Osteocyte (in vitro differentiated cells): ENCODE measurements at regions not wholly inside any gene's neighbourhood (a gene's known extent, or its start where the extent isn't known, plus 50 kb on each side); places are given as distances from the start of the nearest gene placed in this dataset.

Experiments used
- DNase-seq: peaks from one replicate; pipeline ENCODE4 v3.0.0; 2021; ENCODE audit warnings: mixed read lengths; ENCODE audit not compliant: unreplicated experiment; ENCODE audit errors: extremely low spot score
- H3K27ac Mint-ChIP-seq: one replicate; pipeline ENCODE4 v1.8.0; 2021; ENCODE audit warnings: mild to moderate bottlenecking, mixed read lengths; ENCODE audit not compliant: unreplicated experiment
- H3K27me3 Mint-ChIP-seq: one replicate; pipeline ENCODE4 v1.8.0; 2021; ENCODE audit warnings: mixed read lengths; ENCODE audit not compliant: unreplicated experiment
- H3K36me3 Mint-ChIP-seq: one replicate; pipeline ENCODE4 v1.8.0; 2021; ENCODE audit warnings: mixed read lengths; ENCODE audit not compliant: unreplicated experiment
- H3K4me1 Mint-ChIP-seq: one replicate; pipeline ENCODE4 v1.8.0; 2021; ENCODE audit warnings: mixed read lengths; ENCODE audit not compliant: unreplicated experiment
- H3K4me3 Mint-ChIP-seq: one replicate; pipeline ENCODE4 v1.8.0; 2021; ENCODE audit warnings: mild to moderate bottlenecking, moderate library complexity, mixed read lengths; ENCODE audit not compliant: unreplicated experiment
- H3K9me3 Mint-ChIP-seq: one replicate; pipeline ENCODE4 v1.8.0; 2021; ENCODE audit warnings: mixed read lengths; ENCODE audit not compliant: unreplicated experiment
- TF ChIP-seq, protein P1 (sequence below): fragments of 200-600 bp; sonication (generic); IDR thresholded peaks from 2 replicates; pipeline ENCODE4 v1.5.0; 2021; ENCODE audit warnings: antibody characterized with exemption, mild to moderate bottlenecking, moderate library complexity

DNA sequence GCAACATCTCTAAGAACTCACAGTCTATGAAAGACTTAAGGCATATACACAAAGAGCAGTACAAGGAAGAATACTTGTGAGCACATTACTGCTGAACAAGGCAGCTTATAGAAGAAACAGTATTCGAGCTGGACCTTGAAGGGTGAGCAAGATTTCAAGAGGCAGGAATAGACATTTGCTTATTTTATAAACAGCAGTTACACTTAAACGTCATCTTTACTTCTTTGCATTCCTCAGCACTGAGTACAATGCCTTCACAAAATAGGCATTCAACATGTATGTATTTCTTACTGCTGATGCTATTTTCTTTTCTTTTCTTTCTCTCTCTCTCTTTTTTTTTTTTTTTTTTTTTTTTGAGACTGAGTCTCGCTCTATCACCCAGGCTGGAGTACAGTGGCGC lies 205.8 kb downstream of the ZIC4 start:
- Mint-ChIP-seq H3K4me3 (no peak overlapping the region), H3K27me3 (no peaks in the 10 kb centered on the region), H3K36me3 (no peaks in the 10 kb centered on the region), H3K9me3 (no peaks in the 10 kb centered on the region), H3K4me1 (peaks cover 13% of the 10 kb centered on the region), H3K27ac (no peak overlapping the region)
- DNase-seq = no peak
- TF ChIP-seq, protein P1, sequence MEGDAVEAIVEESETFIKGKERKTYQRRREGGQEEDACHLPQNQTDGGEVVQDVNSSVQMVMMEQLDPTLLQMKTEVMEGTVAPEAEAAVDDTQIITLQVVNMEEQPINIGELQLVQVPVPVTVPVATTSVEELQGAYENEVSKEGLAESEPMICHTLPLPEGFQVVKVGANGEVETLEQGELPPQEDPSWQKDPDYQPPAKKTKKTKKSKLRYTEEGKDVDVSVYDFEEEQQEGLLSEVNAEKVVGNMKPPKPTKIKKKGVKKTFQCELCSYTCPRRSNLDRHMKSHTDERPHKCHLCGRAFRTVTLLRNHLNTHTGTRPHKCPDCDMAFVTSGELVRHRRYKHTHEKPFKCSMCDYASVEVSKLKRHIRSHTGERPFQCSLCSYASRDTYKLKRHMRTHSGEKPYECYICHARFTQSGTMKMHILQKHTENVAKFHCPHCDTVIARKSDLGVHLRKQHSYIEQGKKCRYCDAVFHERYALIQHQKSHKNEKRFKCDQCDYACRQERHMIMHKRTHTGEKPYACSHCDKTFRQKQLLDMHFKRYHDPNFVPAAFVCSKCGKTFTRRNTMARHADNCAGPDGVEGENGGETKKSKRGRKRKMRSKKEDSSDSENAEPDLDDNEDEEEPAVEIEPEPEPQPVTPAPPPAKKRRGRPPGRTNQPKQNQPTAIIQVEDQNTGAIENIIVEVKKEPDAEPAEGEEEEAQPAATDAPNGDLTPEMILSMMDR = no peak

DNA sequence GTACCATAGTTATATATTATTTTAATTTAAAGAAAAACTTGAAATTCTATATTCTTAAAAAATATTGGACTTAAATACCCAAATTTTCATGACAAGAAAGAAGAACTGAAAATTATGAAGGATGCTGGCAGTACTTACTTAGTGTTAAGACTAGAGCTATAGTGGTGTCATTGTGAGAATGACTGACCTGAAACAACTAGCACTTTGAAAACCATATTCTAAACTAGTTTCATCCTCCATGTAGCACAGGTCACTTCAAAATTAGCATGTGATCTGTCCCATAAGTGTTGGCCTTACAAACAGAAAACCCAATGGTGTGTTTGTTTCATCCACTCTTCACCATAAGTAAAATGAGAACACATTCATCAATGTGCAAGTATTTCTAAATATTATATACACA lies 208.6 kb downstream of the ZIC4 start:
- no peak for DNase-seq
- no peak overlapping the region for H3K4me3 Mint-ChIP-seq
- H3K9me3 Mint-ChIP-seq = no peaks in the 10 kb centered on the region
- TF ChIP-seq, protein P1 = no peak
- no peaks in the 10 kb centered on the region for H3K27me3 Mint-ChIP-seq
- peaks cover 13% of the 10 kb centered on the region for H3K4me1 Mint-ChIP-seq
- no peak overlapping the region for H3K27ac Mint-ChIP-seq
- H3K36me3 Mint-ChIP-seq = no peaks in the 10 kb centered on the region

DNA sequence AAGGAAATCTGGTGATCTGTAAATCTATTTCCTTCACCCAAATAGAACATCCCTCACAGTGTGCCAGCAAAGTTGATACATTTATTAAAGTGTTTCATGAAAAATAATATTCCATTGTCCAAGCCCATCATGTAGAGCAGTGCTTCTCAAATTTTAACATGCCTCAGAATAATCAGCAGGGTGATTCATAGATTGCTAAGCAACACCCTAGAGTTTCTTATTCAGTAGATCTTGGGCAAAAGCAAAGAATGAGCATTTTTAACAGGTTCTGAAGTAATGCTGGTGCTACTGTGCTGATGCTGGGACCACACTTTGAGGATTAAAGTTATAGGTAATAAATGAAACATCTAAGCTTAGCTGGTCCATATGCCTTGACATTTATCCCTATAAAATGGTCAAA lies 210.5 kb downstream of the ZIC4 start:
- H3K27me3 Mint-ChIP-seq = no peaks in the 10 kb centered on the region
- H3K4me3 Mint-ChIP-seq = no peak overlapping the region
- peaks cover 12% of the 10 kb centered on the region for H3K4me1 Mint-ChIP-seq
- H3K36me3 Mint-ChIP-seq = peaks cover 2% of the 10 kb centered on the region
- no peak for DNase-seq
- H3K27ac Mint-ChIP-seq = no peak overlapping the region
- TF ChIP-seq, protein P1 = no peak
- peaks cover 3% of the 10 kb centered on the region for H3K9me3 Mint-ChIP-seq

DNA sequence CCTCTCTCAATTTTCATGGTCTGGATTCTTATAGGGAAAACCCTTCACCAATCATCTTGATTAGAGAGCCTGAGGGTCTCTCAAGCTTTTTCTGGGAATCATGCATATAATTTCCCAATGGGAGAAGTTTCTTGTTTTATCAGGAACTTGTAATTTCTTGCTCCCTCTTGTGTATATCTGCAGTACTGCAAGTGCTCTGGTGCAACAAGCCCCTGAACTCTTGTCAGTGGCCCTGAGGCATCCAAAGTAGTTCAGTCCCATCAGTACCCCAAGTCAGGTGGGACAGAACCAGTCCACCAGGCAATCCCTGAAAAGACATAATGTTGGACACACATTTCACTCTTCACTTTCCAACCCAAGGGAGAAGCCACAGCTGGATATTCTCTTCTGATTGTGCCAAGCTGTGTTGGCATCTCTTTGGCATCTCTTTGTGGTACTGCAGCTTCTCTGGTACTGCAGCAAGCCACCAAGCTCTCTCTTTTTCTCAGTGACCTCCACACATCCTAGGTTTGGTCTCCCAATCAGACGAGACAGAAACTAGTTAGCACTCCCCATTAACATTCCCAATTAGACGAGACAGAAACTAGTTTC lies 214.5 kb downstream of the ZIC4 start:
- H3K9me3 Mint-ChIP-seq = peaks cover 7% of the 10 kb centered on the region
- peaks cover 5% of the 10 kb centered on the region for H3K4me1 Mint-ChIP-seq
- no peak for DNase-seq
- H3K27me3 Mint-ChIP-seq = no peaks in the 10 kb centered on the region
- TF ChIP-seq, protein P1 = peak; percentile 86
- H3K4me3 Mint-ChIP-seq = no peak overlapping the region
- no peak overlapping the region for H3K27ac Mint-ChIP-seq
- peaks cover 2% of the 10 kb centered on the region for H3K36me3 Mint-ChIP-seq

DNA sequence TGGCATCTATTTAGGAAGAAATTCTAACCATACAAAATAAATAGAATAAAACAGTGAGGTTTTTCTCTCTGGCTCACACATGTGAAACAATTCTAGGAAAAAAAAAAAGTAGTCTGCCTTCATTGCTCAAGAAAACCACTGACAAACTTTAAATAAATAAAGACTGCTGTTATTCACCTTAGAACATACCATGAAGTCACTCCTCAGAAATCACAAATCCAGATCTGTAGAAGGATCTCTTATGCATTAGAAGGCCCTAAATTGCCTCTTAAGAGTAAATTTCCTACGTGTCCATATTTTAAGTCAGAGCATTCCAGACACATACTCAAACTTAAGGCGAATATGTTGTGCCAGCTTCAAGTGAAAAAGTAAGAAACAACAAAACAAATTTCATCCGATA lies 217.3 kb downstream of the ZIC4 start:
- DNase-seq = no peak
- H3K27me3 Mint-ChIP-seq = no peaks in the 10 kb centered on the region
- peaks cover 7% of the 10 kb centered on the region for H3K9me3 Mint-ChIP-seq
- H3K36me3 Mint-ChIP-seq = peaks cover 2% of the 10 kb centered on the region
- peaks cover 5% of the 10 kb centered on the region for H3K4me1 Mint-ChIP-seq
- H3K27ac Mint-ChIP-seq = no peak overlapping the region
- TF ChIP-seq, protein P1 = no peak
- no peak overlapping the region for H3K4me3 Mint-ChIP-seq
